ENCODE measurements at regions not wholly inside any gene's neighbourhood (a gene's known extent, or its start where the extent isn't known, plus 50 kb on each side); places are given as distances from the start of the nearest gene placed in this dataset.
"Not testable (repeated sequence)": the region's sequence is repeated elsewhere in the genome, so short reads cannot be mapped to it uniquely, and the experiment has no call there.

- DNase-seq (ENCODE audit: low read depth): no peak
Observed at GRCh38 chr9:102185962-102186361, 447.5 kb upstream of the GRIN3A start.

DNA sequence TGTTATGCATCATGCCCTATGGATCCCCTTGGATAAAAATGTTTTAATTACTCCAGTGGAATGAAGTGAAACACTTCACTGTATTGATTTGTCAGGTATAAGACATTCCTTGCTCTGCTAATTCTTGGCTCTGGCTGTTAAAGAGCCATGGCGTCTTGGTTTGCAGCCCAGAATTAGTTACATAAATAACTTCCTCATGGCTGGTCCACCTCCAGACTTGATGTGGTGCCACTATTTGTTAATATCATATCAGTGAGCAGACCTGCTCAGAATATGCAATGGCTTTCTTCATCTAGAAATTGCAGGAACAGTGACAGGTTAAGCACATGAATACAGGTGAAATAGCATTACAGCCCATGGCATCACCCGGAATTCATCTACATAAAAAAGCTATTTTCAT is 446.9 kb upstream of the GRIN3A start:
- no peak for DNase-seq (ENCODE audit: low read depth)

- DNase-seq (ENCODE audit: low read depth): no peak
Observed at GRCh38 chr9:102178811-102179210, 440.4 kb upstream of the GRIN3A start.

GRCh38 chr9:102174202-102174601 is 435.8 kb upstream of the GRIN3A start:
- not testable (repeated sequence) for DNase-seq (ENCODE audit: low read depth)

DNA sequence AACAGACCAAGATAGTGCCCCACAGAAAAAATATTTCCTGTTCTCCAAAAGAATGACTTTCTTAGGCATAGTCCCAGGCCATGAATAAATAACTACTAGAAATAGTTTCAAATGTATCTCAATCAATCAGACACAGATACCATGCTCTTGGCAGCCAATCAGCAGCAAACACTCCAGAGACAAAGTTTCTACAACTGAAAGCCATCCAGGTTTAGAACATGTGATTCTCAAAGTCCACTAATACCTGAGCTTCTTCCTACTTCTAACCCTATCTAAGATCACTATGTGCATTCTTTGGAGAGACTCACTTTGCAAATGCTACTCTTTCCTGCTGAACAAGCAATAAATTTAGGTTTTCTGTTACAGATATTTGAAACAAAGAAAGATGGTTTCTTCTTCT is 425.8 kb upstream of the GRIN3A start:
- DNase-seq (ENCODE audit: low read depth): no peak

- not testable (repeated sequence) for DNase-seq (ENCODE audit: low read depth)
Observed at GRCh38 chr9:102153081-102153480, 414.6 kb upstream of the GRIN3A start.

GRCh38 chr9:102135768-102136167 is 397.3 kb upstream of the GRIN3A start:
- DNase-seq (ENCODE audit: low read depth): no peak

- no peak for DNase-seq (ENCODE audit: low read depth)
Observed at GRCh38 chr9:102124465-102124864, 386.0 kb upstream of the GRIN3A start.

DNA sequence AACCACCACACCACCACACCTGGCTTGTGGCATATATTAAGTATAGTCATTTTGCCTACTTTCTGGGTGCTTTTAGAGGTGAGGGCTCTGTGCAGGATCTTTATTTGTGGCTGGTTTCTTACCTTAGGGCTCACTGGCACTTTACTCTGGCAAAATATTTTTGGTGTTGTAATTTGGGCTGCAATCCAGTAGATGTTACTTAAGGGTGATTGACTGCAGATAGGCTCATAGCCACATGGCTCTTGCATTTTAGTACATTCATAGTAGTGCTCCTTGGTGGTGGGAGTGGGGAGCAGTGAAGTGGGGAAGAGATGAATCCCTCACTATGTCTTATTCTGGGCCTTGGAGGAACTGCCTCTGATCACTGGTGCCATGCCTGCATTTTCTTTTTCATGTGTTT is 376.1 kb upstream of the GRIN3A start:
- no peak for DNase-seq (ENCODE audit: low read depth)

DNA sequence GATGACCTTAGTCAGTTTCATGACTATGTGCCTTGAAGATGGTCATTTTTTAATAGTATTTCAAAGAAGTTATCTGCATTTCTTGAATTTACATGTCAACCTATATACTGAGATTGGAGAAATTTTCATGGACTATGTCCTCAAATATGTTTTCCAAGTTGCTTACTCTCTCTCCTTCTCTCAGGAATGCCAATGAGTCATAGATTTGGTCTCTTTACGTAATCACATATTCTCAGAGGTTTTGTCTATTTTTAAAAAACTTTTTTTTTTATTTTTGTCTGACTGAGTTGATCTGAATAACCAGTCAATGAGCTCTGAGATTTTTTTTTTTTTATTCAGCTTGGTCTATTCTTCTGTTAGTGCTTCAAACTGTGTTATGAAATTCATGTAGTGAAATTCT is 374.7 kb upstream of the GRIN3A start:
- no peak for DNase-seq (ENCODE audit: low read depth)

GRCh38 chr9:102106439-102106838 is 368.0 kb upstream of the GRIN3A start:
- no peak for DNase-seq (ENCODE audit: low read depth)

DNA sequence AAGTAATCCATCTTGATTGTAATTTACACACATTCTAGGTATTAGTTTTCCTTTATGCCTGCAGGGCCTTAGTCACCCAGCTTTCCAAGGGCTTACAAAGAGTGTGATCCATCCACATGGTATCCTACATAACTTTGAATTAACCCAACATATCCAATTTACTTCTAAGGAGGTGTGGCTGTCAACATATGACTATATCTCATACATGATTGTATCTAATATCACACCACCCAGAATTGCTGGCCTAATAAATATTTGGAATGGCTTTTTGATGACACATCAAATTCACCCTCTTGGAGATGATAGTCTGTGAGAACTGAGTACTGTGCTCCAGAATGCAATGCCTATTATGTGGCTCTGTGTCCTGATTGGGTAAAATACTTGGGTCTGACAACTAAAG is 363.3 kb upstream of the GRIN3A start:
- no peak for DNase-seq (ENCODE audit: low read depth)

DNA sequence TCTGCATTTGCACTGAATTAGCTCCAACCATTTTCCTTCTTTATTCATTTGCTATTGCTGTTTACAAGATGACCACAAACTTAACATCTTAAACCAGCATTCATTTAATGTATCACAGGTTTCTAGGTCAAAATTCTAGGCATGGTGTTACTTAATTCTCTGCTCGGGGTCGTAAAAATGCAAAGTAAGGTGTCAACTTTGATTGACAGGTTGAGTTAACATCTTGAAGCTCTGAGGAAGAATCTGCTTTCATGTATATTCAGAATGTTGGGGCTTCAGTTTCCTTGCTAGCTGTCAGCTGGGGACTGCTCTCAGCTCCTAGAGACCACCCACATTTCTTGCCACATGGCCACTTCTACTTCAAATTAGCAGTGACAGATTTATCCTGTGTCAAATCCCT is 348.7 kb upstream of the GRIN3A start:
- DNase-seq (ENCODE audit: low read depth): no peak

GRCh38 chr9:102085548-102085947 is 347.1 kb upstream of the GRIN3A start:
- no peak for DNase-seq (ENCODE audit: low read depth)

DNA sequence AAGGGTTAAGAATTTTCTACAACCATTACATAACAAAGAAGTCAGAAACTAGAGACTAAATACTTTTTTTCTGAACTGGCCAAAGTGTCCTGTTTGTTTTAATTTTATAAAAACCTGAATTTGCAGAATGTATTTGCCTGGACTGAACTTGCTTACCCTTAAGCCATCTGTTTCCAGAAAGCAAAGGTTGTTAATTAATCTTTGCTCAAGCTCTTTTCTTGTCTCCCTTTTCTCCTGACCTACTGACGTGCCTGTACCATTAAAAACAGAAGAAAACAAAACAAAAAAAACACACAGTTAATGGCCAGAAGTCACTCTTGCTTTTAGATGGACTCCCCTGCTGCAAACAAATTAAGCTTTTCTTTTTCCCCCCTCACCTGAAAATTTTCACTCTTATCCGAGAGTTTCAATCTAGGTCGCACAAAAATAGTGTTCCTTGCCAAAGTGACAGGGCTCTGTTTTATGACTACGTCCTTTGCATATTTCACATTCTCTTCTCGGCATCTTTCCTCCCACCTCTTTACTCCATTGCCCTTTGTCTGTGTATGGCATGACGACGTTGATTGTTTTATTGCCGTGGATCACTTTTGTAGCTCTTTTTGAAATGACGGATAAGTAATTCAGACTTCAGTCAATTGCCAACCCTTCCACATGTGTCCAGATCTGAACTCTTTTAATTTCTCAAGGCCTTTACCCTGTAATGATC is 333.8 kb upstream of the GRIN3A start:
- DNase-seq (ENCODE audit: low read depth): no peak

- no peak for DNase-seq (ENCODE audit: low read depth)
Observed at GRCh38 chr9:102069969-102070368, 331.5 kb upstream of the GRIN3A start.

GRCh38 chr9:102054811-102055210 is 316.4 kb upstream of the GRIN3A start:
- DNase-seq (ENCODE audit: low read depth): no peak

DNA sequence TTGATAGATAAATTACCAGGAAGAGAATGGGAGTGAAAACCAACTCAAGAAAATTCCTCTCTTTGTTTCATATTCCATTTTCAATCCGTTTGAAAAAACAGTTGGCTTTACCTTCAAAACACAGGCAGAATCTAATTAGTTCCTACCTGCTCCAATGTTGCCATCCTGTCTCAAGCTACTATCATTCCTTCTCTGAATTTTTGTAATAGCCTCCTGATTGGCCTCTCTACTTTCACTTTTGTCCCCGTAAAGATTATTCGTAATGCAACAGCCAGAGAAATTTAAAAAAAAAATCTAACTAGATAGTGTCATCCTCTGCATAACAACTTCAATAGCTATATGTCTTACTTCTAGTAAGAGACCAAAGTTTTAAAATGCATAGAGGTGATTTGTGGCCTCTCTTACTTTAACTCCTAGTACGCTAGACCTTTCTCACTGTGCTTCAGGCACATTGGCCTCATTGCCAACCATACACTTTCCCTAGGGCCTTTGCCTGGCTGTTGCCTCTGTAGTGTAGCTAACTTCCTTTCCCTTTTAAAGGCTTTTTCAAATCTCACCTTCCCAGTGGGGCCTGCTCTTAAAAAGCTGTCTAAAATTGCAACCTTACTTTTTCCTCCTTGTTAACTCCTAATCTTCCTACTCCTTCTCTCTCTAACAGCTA is 311.3 kb upstream of the GRIN3A start:
- no peak for DNase-seq (ENCODE audit: low read depth)

DNA sequence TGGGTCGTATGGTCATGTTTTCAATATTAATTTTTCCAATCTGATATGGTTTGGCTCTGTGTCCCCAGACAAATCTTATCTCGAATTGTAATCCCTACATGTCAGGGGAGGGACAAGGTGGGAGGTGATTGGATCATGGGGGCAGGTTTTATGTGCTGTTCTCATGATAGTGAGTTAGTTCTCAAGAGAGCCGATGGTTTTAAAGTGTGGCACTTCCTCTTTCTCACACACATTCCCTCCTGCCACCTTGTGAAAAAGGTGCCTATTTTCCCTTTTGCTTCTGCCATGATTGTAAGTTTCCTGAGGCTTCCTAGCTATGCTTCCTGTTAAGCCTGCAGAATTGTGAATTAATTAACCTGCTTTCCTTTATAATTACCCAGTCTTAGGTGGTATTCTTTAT is 309.1 kb upstream of the GRIN3A start:
- no peak for DNase-seq (ENCODE audit: low read depth)

GRCh38 chr9:102044133-102044532 is 305.7 kb upstream of the GRIN3A start:
- DNase-seq (ENCODE audit: low read depth): no peak

DNA sequence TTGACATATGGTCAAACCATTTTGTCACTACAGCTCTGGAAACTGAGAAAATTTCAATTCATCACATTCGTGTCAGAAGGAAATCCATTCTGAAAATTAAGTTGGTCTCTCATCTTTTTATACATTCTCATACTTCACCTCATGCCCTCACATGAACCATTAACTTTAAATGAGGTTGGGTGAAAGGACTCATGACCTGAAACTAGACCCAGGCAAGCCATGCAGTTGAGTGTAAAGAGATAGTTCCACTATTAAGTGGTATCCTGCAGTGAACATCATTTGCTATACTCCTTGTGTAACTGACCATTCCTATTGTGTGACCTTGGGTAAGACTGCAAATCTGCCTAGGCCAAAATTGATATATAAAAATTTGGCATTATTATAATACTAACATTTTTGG is 299.6 kb upstream of the GRIN3A start:
- DNase-seq (ENCODE audit: low read depth): no peak

- DNase-seq (ENCODE audit: low read depth): no peak
Observed at GRCh38 chr9:102035929-102036328, 297.5 kb upstream of the GRIN3A start.

GRCh38 chr9:102032614-102033013 is 294.2 kb upstream of the GRIN3A start:
- no peak for DNase-seq (ENCODE audit: low read depth)
